ENCODE measurements at regions not wholly inside any gene's neighbourhood (a gene's known extent, or its start where the extent isn't known, plus 50 kb on each side); places are given as distances from the start of the nearest gene placed in this dataset.

GRCh38 chr11:106234794-106235193 lies 157.3 kb downstream of the AASDHPPT start:
- no peak for TF ChIP-seq CTCF (IDR thresholded peaks at IDR 0.05)
- TF ChIP-seq POLR2A (IDR thresholded peaks at IDR 0.05), result no peak

All from breast epithelium (tissue), 3 donors.